Gastroesophageal sphincter (tissue), 4 donors: ENCODE measurements at regions not wholly inside any gene's neighbourhood (a gene's known extent, or its start where the extent isn't known, plus 50 kb on each side); places are given as distances from the start of the nearest gene placed in this dataset.

ENCODE experiments used
- ATAC-seq: fragments of 150-250 bp; one replicate; pipeline ENCODE4 v1.9.1; 2016; ENCODE audit warnings: mild to moderate bottlenecking, moderate library complexity
- H3K27ac ChIP-seq, 4 donors: fragments of 200-600 bp; sonication (generic) in 3 of 4; 1 replicate in 3 of 4; 2 replicates in 1 of 4; pipeline ENCODE4 v1.5.1; 2016 to 2019
- H3K27me3 ChIP-seq: fragments of 200-600 bp; sonication (generic); one replicate; pipeline ENCODE4 v1.5.1; 2019
- H3K36me3 ChIP-seq, 2 donors: fragments of 200-600 bp; sonication (generic); one replicate each; pipeline ENCODE4 v1.5.1; 2019; ENCODE audit warnings: control low read depth in 1 of 2
- H3K4me1 ChIP-seq, 3 donors: fragments of 200-600 bp; sonication (generic); 1 replicate in 2 of 3; 2 replicates in 1 of 3; pipeline ENCODE4 v1.5.1; 2016 to 2019; ENCODE audit warnings: control low read depth in 2 of 3
- H3K4me3 ChIP-seq, 2 donors: fragments of 200-600 bp; sonication (generic); one replicate each; pipeline ENCODE4 v1.5.1; 2019; ENCODE audit warnings: mild to moderate bottlenecking in 1 of 2, moderate library complexity in 1 of 2
- H3K9me3 ChIP-seq, 3 donors: fragments of 200-600 bp; sonication (generic); one replicate each; pipeline ENCODE4 v1.5.1; 2017 to 2019; ENCODE audit warnings: control low read depth in 2 of 3
- EP300 ChIP-seq: sonication (generic); formaldehyde crosslinking; IDR thresholded peaks from one replicate; pipeline ENCODE4 v1.6.1; 2017; ENCODE audit warnings: antibody characterized with exemption, mild to moderate bottlenecking
- POLR2A ChIP-seq, 2 donors: fragments of 450-650 bp; IDR thresholded peaks; one replicate each; pipeline ENCODE4 v1.6.1; 2017; ENCODE audit warnings: antibody characterized with exemption in 2 of 2, mild to moderate bottlenecking in 2 of 2, moderate library complexity in 1 of 2
- POLR2AphosphoS5 ChIP-seq: sonication (generic); formaldehyde crosslinking; IDR thresholded peaks from one replicate; pipeline ENCODE4 v1.6.1; 2017; ENCODE audit warnings: antibody characterized with exemption
- WGBS, 2 donors: methylation state at CpG; one replicate each; pipeline ENCODE4 v1.1.5; 2018; ENCODE audit warnings: low coverage in 1 of 2; 5-methylcytosine and 5-hydroxymethylcytosine counted together
- TF ChIP-seq, protein P1 (sequence below), 4 experiments: fragments of 200-600 bp in 2 of 4; fragments of 450-650 bp in 2 of 4; sonication (generic) in 1 of 4; IDR thresholded peaks; one replicate each; pipeline ENCODE4 v1.5.1; 2017 to 2019; ENCODE audit warnings: antibody characterized with exemption in 4 of 4, mild to moderate bottlenecking in 2 of 4, moderate library complexity in 2 of 4

DNA sequence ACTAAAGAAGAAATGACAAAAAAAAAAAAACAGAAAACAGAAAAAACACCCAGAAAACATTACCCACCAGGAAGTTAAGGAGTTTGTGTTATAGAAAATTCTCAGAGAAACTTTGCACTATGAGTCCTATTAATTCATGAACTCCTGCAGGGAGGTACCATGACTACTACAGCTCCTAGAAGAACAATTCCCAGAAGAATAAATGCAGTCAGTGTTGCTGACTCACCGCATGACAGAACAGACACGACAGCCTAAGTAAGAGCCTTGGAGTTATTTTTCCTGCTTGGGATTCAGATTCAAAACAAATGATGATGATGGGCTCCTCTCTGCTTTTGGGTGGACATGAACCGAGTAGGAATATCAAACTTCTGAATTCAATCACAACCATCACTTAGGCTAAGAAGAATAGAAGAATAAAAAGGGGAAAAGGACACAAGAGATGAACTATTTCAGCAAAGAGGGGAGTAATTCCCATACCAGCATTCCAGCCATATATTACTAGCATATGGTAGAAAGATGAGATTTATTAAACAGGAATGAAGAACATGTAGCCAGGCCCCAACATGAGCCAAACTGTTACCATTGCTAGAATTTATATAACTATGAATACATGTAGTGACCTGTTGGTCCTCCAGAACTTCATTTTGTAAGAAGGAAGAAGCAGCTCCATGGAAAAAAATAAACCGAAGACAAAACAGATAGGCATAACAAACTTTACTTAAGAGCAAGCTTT is 209.6 kb upstream of the PDE4D start:
- Histone ChIP-seq H3K27ac (no peak overlapping the region), H3K9me3 (no peaks in the 10 kb centered on the region), H3K4me1 (no peaks in the 10 kb centered on the region), H3K36me3 (no peaks in the 10 kb centered on the region), H3K4me3 (no peak overlapping the region), H3K27me3 (no peaks in the 10 kb centered on the region)
- ATAC-seq: no peak
- 66 to 72% methylated on average over 4 of the region's 4 CpGs for WGBS, 2 donors
- TF ChIP-seq POLR2AphosphoS5: no peak

DNA sequence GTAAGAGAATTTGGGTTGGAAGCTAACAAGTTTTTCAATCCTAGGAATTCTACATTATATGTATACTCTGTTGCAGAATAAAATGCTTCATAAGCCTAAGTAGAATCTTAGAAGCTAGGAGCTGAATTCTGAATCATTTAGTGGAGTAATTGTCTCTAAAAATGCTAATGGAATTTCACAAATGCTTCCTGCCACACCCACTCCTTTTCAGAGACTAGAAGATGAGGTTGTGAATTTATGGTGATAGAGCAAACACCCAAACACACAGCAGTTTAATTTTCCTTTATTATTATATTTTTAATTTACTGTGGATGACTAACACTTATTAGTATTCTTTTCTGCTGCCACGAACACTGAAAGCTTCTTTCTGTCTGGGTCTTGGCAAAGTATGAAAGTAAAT is 208.0 kb upstream of the PDE4D start:
- Histone ChIP-seq H3K4me1 (no peaks in the 10 kb centered on the region), H3K27ac (no peak overlapping the region), H3K9me3 (no peaks in the 10 kb centered on the region), H3K4me3 (no peak overlapping the region), H3K36me3 (no peaks in the 10 kb centered on the region), H3K27me3 (no peaks in the 10 kb centered on the region)
- WGBS, 2 donors: 38 to 44% methylated on average over 1 of the region's 1 CpG
- no peak for TF ChIP-seq EP300
- TF ChIP-seq, protein P1, sequence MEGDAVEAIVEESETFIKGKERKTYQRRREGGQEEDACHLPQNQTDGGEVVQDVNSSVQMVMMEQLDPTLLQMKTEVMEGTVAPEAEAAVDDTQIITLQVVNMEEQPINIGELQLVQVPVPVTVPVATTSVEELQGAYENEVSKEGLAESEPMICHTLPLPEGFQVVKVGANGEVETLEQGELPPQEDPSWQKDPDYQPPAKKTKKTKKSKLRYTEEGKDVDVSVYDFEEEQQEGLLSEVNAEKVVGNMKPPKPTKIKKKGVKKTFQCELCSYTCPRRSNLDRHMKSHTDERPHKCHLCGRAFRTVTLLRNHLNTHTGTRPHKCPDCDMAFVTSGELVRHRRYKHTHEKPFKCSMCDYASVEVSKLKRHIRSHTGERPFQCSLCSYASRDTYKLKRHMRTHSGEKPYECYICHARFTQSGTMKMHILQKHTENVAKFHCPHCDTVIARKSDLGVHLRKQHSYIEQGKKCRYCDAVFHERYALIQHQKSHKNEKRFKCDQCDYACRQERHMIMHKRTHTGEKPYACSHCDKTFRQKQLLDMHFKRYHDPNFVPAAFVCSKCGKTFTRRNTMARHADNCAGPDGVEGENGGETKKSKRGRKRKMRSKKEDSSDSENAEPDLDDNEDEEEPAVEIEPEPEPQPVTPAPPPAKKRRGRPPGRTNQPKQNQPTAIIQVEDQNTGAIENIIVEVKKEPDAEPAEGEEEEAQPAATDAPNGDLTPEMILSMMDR (IDR thresholded peaks at IDR 0.05): no peak
- no peak for TF ChIP-seq POLR2AphosphoS5
- TF ChIP-seq POLR2A (IDR thresholded peaks at IDR 0.05): no peak
- ATAC-seq: no peak

DNA sequence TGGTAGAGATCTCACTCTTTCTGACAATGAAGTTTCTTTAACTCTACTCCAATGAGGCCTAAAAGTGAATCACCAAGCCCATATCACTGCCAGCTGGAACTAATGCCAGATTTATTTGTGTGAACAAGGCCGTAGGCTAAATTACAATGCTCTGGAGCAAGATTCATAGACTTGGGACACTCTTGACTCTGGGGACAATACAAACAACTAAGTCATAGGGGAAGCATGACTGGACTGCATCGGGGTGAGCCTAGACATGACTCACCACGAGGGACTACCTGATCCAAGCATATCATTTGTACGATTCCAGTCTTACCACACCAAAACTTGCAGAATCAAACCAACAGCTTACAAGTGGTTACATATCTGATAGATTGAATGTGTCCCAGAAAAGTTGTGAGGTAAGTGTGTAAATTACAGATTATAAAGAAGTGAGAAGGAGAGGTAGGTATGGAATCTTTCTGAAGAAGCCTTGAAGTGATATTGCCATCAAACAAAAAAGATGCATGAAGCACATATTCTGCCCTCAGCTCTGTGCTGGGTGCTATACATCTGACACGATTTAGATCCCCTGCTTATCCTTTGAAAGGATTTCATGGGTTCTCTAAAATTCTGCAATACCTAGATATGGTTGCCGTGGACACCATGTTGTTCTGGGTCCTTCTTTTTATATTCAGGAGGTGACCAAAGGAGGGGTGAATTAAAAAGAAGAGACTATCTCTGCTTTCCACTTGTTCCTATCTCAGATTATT is 199.3 kb upstream of the PDE4D start:
- H3K36me3 ChIP-seq: no peaks in the 10 kb centered on the region
- ATAC-seq: no peak
- no peaks in the 10 kb centered on the region for H3K27me3 ChIP-seq
- no peaks in the 10 kb centered on the region for H3K4me1 ChIP-seq
- no peak overlapping the region for H3K27ac ChIP-seq
- 74 to 79% methylated on average over 5 to 6 of the region's 6 CpGs for WGBS, 2 donors
- TF ChIP-seq, protein P1 (IDR thresholded peaks at IDR 0.05): no peak
- TF ChIP-seq EP300: no peak
- TF ChIP-seq POLR2A (IDR thresholded peaks at IDR 0.05): no peak
- no peak for TF ChIP-seq POLR2AphosphoS5
- no peak overlapping the region for H3K4me3 ChIP-seq
- peaks cover 0 to 4% (median 0%) of the 10 kb centered on the region in 3 donors for H3K9me3 ChIP-seq

DNA sequence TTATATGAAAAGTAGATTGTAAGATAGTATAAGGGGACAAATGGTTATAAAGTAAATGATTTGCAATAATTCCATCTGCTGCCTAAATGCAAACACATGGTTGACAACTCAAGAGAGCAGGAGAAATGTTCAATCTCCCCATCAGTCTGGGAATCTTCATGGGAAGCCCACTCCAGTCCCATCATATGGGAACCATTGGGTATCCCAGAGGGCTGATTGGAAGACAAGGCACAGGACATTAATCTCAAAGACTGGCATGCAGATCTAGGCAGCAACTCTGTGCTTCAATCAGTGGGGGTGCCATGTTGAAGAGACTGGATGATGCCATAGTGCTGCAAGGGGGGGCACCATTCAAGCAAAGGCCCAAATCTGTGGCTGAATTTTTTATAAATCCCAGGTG is 193.1 kb upstream of the PDE4D start:
- Histone ChIP-seq H3K9me3 (peaks cover 0 to 12% (median 0%) of the 10 kb centered on the region in 3 donors), H3K36me3 (no peaks in the 10 kb centered on the region), H3K27me3 (no peaks in the 10 kb centered on the region), H3K4me1 (no peaks in the 10 kb centered on the region), H3K27ac (no peak overlapping the region), H3K4me3 (no peak overlapping the region)
- ATAC-seq: no peak
- TF ChIP-seq POLR2AphosphoS5: no peak
- TF ChIP-seq POLR2A (IDR thresholded peaks at IDR 0.05): no peak
- TF ChIP-seq, protein P1 (IDR thresholded peaks at IDR 0.05): no peak
- no peak for TF ChIP-seq EP300

DNA sequence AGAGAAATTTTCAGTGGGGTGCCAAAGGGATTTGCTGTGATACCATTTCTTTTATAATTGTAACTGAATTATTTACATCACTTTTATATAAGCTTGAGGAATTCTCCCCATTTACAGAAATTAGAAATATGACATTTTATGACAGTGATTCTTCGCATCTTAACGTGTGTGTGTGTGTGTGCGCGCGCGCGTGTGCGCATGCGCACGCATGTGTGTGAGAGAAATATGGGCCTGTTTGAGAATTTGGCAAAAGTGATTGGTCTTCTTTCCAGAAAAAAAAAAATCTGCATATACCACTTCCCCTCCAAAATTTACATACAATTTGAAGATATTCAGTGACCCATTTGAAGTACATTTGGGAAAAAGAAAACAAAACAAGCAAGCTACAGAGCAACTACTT is 190.7 kb upstream of the PDE4D start:
- Histone ChIP-seq H3K9me3 (peaks cover 0 to 12% (median 0%) of the 10 kb centered on the region in 3 donors), H3K4me3 (no peak overlapping the region), H3K36me3 (no peaks in the 10 kb centered on the region), H3K4me1 (no peaks in the 10 kb centered on the region), H3K27ac (no peak overlapping the region), H3K27me3 (no peaks in the 10 kb centered on the region)
- TF ChIP-seq, protein P1 (IDR thresholded peaks at IDR 0.05): no peak
- no peak for TF ChIP-seq POLR2AphosphoS5
- TF ChIP-seq EP300: no peak
- TF ChIP-seq POLR2A (IDR thresholded peaks at IDR 0.05): no peak
- no peak for ATAC-seq
- WGBS, 2 donors: 91 to 94% methylated on average over 10 of the region's 10 CpGs
